Prostate gland (tissue), 2 donors: ENCODE measurements at regions not wholly inside any gene's neighbourhood (a gene's known extent, or its start where the extent isn't known, plus 50 kb on each side); places are given as distances from the start of the nearest gene placed in this dataset.

Experiments used
- DNase-seq: peaks from one replicate; pipeline ENCODE4 v3.0.0-alpha.2; 2019; ENCODE audit warnings: low spot score
- H3K27ac ChIP-seq, 2 donors: fragments of 200-600 bp; sonication (generic); 2 replicates each; pipeline ENCODE4 v1.5.1; 2017 to 2019
- H3K27me3 ChIP-seq: fragments of 200-600 bp; sonication (generic); replicated peaks from 2 replicates; pipeline ENCODE4 v1.5.1; 2019; ENCODE audit not compliant: insufficient read depth
- H3K36me3 ChIP-seq, 2 donors: fragments of 200-600 bp; sonication (generic); 1 replicate in 1 of 2; 2 replicates in 1 of 2; pipeline versions ENCODE4 v1.5.1 to v1.8.1; 2017 to 2019
- H3K4me1 ChIP-seq: fragments of 200-600 bp; sonication (generic); replicated peaks from 2 replicates; pipeline ENCODE4 v1.5.1; 2019
- H3K4me3 ChIP-seq, 2 donors: fragments of 200-600 bp; sonication (generic); 2 replicates each; pipeline ENCODE4 v1.5.1; 2017 to 2019
- H3K9me3 ChIP-seq: fragments of 200-600 bp; sonication (generic); 2 replicates; pipeline ENCODE4 v1.5.1; 2017
- CTCF ChIP-seq, 4 experiments: fragments of 200-600 bp in 2 of 4; fragments of 450-650 bp in 2 of 4; sonication (generic) in 2 of 4; IDR thresholded peaks; 1 replicate in 3 of 4; 2 replicates in 1 of 4; pipeline ENCODE4 v1.5.1; 2016 to 2019; ENCODE audit warnings: antibody characterized with exemption in 4 of 4, mild to moderate bottlenecking in 2 of 4, moderate library complexity in 2 of 4
- POLR2A ChIP-seq: fragments of 450-650 bp; IDR thresholded peaks from one replicate; pipeline ENCODE4 v1.6.1; 2016; ENCODE audit warnings: antibody characterized with exemption, mild to moderate bottlenecking
- POLR2AphosphoS5 ChIP-seq: sonication (generic); formaldehyde crosslinking; IDR thresholded peaks from one replicate; pipeline ENCODE4 v1.6.1; 2017; ENCODE audit warnings: antibody characterized with exemption
- WGBS: methylation state at CpG from one replicate; pipeline ENCODE4 v1.1.5; 2018; 5-methylcytosine and 5-hydroxymethylcytosine counted together
- intact Hi-C: fragments of 100-400 bp; cut with DNase I; formaldehyde crosslinking; loops from one replicate; pipeline ENCODE4 v1.14.2; 2022

GRCh38 chr6:114844359-114844758, 501.5 kb upstream of the HS3ST5 start:
- Histone ChIP-seq H3K27ac (no peak overlapping the region), H3K4me3 (no peak overlapping the region), H3K4me1 (no peaks in the 10 kb centered on the region), H3K36me3 (no peaks in the 10 kb centered on the region), H3K9me3 (no peaks in the 10 kb centered on the region), H3K27me3 (no peaks in the 10 kb centered on the region)
- no peak for TF ChIP-seq POLR2A
- DNase-seq = no peak
- 86% methylated on average over 1 of the region's 1 CpG for WGBS
- intact Hi-C loops = no loop called here

- WGBS = 89% methylated on average over 2 of the region's 2 CpGs
- DNase-seq = no peak
- intact Hi-C loops = no loop called here
- Histone ChIP-seq H3K4me1 (no peaks in the 10 kb centered on the region), H3K4me3 (no peak overlapping the region), H3K9me3 (no peaks in the 10 kb centered on the region), H3K27me3 (no peaks in the 10 kb centered on the region), H3K27ac (no peak overlapping the region), H3K36me3 (no peaks in the 10 kb centered on the region)
- no peak for TF ChIP-seq POLR2AphosphoS5
These were observed 496.2 kb upstream of the HS3ST5 start for GRCh38 chr6:114839019-114839418.

- intact Hi-C loops = no loop called here
These were observed 490.4 kb upstream of the HS3ST5 start for GRCh38 chr6:114833211-114833610.

GRCh38 chr6:114830515-114830914, 487.7 kb upstream of the HS3ST5 start:
- Histone ChIP-seq H3K9me3 (no peaks in the 10 kb centered on the region), H3K4me3 (no peak overlapping the region), H3K27ac (no peak overlapping the region), H3K27me3 (no peaks in the 10 kb centered on the region), H3K4me1 (no peaks in the 10 kb centered on the region), H3K36me3 (no peaks in the 10 kb centered on the region)
- WGBS = 47% methylated on average over 1 of the region's 1 CpG
- intact Hi-C loops = no loop called here
- no peak for DNase-seq
- no peak for TF ChIP-seq POLR2A

More at GRCh38 chr6:114833211-114833610, 490.4 kb upstream of the HS3ST5 start:
- 83% methylated on average over 1 of the region's 1 CpG for WGBS
- H3K4me1 ChIP-seq = no peaks in the 10 kb centered on the region
- no peak for TF ChIP-seq CTCF (IDR thresholded peaks at IDR 0.05)
- no peak for TF ChIP-seq POLR2A
- no peak for TF ChIP-seq POLR2AphosphoS5
- DNase-seq = no peak
- H3K4me3 ChIP-seq = no peak overlapping the region
- no peaks in the 10 kb centered on the region for H3K9me3 ChIP-seq
- no peaks in the 10 kb centered on the region for H3K27me3 ChIP-seq
- H3K27ac ChIP-seq = no peak overlapping the region
- H3K36me3 ChIP-seq = no peaks in the 10 kb centered on the region

DNA sequence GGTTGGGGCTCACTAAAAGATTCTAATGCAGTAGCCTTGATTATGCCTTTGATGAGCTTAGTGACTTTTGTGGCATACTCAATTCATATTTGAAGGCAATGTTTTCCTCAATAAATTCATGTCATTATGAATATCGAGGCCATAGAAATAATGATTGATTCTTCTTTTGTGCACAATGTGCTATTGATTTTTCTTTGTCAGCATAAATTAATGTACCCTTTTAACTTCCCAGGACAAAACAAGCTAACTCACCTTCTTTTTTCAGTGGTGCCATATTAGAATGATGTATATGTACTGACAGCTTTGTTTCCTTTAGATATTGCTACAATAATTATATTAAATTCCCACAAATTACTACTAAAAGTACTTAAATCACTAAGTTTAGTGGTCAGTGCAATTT, 484.3 kb upstream of the HS3ST5 start:
- H3K27ac ChIP-seq = no peak overlapping the region
- intact Hi-C loops = no loop called here
- no peak for TF ChIP-seq POLR2A
- TF ChIP-seq POLR2AphosphoS5 = no peak
- TF ChIP-seq CTCF (IDR thresholded peaks at IDR 0.05) = no peak
- 86% methylated on average over 1 of the region's 1 CpG for WGBS
- no peaks in the 10 kb centered on the region for H3K36me3 ChIP-seq
- H3K27me3 ChIP-seq = no peaks in the 10 kb centered on the region
- H3K4me3 ChIP-seq = no peak overlapping the region
- H3K4me1 ChIP-seq = no peaks in the 10 kb centered on the region
- no peak for DNase-seq
- H3K9me3 ChIP-seq = no peaks in the 10 kb centered on the region

GRCh38 chr6:114824409-114824808, 481.6 kb upstream of the HS3ST5 start:
- no peak for DNase-seq
- no peaks in the 10 kb centered on the region for H3K4me1 ChIP-seq

More at GRCh38 chr6:114824409-114824808, 481.6 kb upstream of the HS3ST5 start:
- no peaks in the 10 kb centered on the region for H3K9me3 ChIP-seq
- 87% methylated on average over 1 of the region's 1 CpG for WGBS
- intact Hi-C loops = no loop called here
- H3K27ac ChIP-seq = no peak overlapping the region
- no peaks in the 10 kb centered on the region for H3K27me3 ChIP-seq
- H3K4me3 ChIP-seq = no peak overlapping the region
- H3K36me3 ChIP-seq = no peaks in the 10 kb centered on the region
- TF ChIP-seq CTCF (IDR thresholded peaks at IDR 0.05) (no peak), POLR2AphosphoS5 (no peak), POLR2A (no peak)
